Middle frontal gyrus (tissue), 1 donor: ENCODE measurements at regions not wholly inside any gene's neighbourhood (a gene's known extent, or its start where the extent isn't known, plus 50 kb on each side); places are given as distances from the start of the nearest gene placed in this dataset.
"Not testable (repeated sequence)": the region's sequence is repeated elsewhere in the genome, so short reads cannot be mapped to it uniquely, and the experiment has no call there.

Experiments
- DNase-seq: peaks from one replicate; pipeline ENCODE4 v3.0.0-alpha.2; 2015; ENCODE audit warnings: low spot score; ENCODE audit errors: extremely low spot score

DNA sequence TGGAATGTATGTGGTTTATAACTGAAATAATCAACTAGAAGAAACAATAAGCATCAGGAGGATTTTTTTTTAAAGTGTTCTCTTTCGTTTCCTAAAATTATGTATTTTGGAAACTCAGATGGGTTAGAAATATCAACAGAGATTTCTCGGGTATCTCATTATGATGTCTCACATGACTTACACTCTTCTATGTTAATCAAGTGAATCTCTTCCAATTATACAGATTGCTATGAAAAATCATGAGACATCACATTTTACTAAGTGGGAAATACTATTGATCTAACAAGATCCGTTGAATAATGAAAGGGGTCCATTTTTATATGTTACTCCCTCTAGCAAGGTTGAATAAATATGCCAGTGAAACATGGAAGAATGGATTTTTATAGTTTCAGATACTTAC lies 54.7 kb upstream of the NRIP1 start:
- DNase-seq = no peak

DNA sequence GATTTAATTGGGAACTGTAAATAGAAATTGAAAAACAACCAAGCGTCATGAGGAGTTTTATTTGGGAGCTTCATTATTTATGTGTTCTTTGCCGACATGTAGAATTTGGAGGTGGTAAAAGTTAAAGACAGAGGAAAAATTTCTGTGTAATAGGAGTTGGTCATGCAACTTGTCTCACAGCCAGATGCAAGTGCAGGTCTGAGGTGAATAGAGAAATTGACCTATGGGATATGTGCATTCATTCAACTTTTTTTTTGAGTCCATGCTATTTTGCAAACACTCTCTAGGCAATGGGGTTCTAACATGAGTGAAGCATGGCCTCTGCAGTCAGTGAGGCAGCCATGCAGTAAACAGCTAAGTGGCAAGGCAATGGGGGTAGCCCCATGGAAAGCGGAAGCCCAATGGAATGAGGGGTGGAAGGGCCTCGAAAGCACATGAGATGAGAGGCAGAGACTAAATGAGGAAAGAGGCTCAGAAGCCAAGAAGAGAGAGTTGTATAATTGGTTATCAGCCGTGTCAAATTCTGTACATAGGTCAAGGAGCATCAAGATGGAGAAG lies 56.4 kb upstream of the NRIP1 start:
- no peak for DNase-seq

DNA sequence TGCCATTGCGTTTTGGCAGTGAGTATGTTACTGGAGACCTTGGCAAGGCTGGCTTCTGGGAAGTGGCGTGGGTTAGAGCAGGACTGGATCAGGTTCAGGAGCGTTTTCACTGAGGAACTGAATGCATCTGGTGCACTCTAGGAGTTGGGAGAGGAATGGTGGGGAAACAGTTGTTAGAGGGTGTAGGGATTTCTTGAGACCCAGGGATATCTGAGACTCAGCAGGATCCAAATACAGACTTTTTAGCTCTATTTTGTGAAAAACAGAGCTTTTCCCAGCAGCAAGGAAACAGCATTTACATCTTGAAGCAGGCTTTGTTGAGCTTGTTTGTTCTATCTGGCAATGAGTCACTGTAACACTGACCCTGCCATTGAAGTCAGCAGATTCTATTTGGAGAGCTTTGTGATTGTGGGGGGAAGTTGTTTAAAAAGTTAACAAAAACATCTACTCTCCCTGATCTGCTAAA lies 56.9 kb upstream of the NRIP1 start:
- DNase-seq = no peak

DNA sequence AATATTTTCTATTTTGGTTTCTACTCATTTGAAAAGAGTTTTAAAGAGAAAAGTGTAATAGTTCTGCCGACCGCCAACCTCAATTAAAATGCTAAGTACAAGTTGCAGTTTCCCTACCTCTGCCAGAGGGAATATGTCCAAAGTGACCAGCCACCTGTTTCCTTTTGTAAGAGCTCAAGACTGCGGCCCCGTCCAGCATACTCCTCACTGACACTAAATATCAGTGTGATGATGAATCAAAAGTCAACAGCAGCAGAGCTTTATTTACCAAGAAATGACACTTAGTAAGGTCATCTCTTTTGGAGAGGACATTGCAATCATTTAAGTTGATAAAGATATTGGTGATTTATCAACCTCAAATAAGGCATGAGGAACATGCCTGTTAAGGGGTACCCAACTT lies 57.4 kb upstream of the NRIP1 start:
- DNase-seq = no peak

DNA sequence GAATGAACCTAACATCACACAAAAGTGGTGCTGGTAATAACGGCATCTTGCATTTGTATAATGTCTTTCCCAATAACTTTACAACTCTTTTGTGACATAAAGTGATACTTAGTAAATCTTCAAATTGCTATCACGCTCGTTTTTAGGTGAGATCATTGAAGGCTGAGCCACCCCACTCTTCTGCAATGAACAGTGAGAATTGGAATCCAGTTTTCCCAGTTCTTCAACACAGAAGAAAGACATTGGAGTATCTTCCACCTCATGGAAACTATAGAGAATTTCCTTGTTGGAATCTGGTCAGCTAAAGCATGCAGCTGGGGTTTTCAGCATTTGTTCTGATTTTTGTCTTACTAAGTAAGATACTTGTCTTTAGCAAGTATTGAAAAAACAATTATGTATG lies 59.9 kb upstream of the NRIP1 start:
- DNase-seq = no peak

DNA sequence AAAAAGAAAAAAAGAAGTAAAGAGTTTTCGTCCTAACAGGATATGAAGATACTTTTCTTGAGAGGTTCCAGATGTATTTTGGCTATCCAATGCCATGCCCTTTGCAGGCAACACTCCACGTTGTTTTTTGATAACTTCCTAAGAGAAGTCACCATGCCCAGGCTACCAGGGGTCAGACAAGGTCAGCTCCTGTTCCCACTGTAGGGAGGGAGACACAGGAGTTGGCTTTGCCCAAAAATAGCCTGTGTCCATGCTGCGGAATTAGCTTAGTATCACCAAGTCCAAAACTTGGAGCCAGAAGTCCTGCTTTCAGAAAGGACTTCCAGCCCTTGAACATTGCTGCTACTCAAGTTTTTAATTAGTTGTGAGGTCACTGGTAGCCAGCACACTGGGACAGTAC lies 62.1 kb upstream of the NRIP1 start:
- no peak for DNase-seq

DNA sequence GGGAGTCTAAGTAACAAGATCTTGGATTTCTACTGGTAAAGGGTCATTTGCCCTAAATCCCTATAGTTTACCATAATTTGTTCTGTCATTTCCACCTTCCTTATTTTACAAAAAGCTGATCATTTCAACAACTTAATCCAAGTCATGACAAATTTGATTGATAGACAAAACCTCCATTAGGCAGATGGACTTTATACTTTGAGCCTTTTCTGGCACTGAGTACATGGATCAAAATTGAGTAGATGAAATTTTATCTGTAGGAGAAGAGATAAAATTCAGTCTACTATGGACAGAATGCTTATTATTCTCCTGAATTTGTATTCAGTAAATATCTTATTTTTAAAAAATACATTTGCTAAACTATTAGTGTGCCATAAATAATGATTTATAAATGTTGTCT lies 62.6 kb upstream of the NRIP1 start:
- no peak for DNase-seq

DNA sequence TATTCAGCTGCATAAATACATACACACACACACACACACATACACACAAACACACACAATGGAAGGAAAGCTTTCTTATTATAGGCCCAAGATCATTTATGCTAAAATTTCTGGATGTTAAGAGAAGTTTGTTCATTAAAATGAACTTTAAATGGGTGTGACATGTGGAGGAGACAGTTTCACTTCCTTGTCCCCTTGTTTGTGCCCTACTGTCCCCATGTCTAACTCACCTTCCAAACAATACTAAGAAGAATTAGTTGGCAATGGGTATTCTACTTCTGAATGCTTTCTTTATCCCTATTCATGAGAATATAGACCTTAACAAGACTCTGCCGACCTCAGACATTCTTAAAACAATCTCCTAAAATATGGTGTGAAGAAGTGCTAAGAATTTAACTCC lies 63.5 kb upstream of the NRIP1 start:
- DNase-seq = no peak

DNA sequence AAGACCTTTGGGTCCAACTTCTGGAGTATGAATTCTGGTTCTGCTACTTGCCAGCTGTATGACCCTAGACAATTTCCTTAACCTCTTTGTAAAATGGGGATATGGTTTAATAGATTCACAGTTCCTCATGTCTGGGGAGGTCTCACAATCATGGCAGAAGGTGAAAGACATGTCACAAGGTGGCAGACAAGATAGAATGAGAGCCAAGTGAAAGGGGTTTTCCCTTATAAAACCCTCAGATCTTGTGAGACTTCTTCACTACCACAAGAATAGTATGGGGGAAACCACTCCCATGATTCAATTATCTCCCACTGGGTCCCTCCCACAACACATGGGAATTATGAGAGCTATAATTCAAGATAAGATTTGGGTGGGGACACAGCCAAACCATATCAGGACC lies 63.9 kb upstream of the NRIP1 start:
- not testable (repeated sequence) for DNase-seq

DNA sequence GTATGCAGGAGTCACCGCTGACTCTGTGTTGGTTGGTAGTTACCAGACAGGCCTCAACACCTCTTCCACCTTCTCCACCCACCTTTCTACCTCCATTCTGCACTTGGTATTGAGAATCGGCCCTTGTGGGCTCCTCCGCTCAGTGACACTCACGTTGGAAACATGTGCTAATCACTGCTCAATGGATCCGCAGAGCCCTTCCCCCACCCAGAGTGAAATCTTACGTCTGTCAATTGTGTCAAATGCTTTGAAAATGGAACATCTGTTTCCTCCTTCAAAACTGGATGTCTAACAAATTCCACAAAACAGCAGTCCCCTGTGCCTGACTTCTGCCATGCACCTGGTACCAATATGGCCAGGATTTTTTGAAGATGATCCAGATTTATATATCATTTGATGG lies 65.5 kb upstream of the NRIP1 start:
- DNase-seq = no peak

DNA sequence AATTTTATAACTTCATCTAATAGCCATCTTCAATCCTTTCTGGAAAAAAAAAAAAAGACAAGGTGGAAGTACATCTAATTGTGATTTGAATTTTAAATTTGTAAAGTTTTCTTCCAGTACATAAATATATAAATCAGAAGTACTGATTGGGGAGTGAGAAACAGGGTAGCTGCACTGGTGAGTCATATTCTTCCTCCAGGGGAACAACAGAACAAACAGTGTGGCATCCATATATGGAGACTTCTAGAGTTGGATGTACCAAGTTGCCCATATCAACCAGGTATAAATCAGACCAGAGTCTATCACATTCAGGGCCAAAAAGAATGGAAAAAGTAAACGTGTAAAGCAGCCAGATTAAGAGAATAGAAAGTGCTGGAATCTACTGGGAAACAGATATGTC lies 66.0 kb upstream of the NRIP1 start:
- DNase-seq = no peak

DNA sequence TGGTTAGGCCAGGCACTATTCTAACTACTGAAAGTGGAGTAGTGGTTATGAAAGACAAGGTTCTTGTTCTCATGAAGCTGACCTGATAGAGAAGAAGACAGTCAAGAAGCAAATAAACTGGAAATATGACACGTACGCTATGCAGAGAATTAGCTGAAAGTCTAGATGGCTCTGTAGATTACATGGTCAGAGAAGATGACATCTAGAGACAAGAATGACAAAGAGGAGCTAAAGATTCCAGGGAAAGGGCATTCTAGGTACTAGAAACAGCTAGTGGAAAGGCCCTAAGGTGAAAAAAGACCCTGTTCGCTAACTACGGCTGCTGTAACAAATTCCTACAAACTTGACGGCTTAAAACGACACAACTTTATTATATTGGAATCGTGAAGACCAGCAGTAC lies 68.0 kb upstream of the NRIP1 start:
- DNase-seq = no peak

DNA sequence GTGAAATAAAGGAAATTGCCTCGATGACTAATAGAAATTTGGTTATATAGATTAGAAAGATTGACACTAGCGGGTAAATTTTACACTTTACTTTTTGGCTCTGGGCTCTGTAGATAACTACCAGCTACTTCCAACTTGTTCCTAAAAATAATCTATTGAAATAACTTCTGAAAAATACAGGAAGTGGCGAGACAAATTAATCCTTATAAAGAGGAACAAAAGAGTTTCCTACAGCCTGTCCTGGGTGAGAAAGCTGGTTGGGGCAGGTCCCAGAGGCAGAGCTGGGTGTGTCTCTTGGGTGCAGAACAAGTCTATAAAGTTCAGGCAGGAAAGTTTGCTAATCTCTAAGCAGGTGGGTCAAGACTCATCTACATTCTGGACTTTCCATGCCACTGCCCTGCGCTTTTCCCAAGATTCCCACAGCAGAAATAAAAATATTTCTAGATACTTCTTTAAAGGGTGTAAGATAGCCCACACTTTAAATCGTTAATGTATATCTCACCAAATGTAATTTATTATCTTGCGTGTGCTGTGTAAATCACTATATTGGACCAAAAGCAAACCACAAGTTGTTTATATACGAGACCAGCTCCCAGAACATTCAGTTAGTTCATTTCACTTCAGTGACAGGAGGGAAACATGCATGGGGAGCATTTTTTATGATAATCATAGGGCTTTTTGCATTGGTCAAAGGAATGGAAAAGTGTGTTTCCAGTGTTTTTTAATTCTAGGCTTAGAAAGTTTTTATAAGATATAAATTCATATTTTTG lies 70.1 kb upstream of the NRIP1 start:
- no peak for DNase-seq

DNA sequence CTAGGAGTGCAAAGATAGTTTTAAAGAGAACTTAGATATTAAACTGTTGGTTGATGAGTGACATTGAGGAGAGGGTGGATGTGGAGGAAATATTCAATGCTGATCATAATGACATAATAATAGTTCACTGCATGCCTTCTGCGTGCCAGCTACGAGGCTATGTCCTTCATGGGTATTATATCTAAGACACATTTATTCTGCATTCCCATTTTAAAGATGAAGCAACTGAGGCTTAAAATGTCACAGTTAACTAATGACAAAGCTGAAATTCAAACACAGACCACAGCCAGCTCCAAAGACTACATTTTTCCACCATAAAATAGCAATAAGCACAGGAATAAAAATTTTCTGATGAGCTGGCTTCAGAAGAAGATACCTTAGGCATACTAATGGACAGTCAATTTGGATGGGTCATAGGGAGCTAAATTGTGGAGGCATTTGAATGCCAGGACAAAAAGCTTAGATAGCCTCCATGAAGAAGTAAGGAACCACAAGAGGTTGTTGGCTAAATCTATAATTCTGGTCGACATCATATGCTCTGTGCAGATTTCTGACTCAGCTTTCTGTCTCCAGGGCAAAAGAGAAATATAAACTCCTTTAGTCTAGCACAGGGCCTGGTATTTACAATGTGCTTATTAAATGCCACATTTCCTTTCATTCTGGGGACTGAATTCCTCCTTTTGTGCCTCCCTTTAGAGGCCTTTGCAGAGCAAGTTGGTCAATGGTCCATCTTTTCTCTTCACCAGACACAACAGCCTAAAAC lies 71.2 kb upstream of the NRIP1 start:
- DNase-seq = no peak

DNA sequence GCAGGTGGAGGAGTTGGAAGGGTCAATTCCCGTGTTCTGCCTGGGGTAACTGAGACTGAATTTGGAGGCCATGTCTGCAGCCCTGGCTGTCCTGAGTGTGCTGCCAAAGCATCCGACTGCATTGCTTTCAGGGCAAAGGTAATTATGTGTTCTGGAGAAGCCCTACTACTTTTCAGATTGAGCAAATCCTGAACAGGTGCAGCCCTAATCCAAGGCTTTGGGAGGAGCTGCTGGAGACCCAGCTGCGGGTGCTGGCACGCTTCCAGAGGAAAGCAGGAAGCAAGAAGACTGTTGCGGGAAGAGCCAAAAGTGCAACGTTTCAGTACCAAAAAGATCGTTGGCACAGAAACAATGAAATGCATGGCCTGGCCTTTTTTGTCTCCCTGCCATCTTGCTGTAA lies 73.7 kb upstream of the NRIP1 start:
- no peak for DNase-seq

DNA sequence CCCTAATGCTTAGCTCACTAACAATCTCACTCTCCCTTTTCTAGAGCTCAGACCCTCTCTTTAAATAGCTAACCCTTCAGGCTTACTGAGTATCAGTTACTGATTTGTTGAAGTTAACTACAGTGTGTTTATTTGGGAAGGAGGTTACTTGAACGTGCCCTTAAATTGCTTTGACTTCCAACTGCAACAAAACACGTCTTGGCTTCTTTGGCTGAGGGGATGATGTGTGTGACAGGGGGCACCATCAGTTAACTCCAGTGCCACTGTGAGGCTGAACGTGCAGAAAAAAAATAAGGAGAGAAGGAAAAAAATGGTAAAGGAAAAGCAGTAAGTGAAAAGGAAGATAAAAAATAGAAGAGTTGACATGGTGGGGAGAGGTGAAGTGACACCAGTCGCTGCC lies 75.1 kb upstream of the NRIP1 start:
- no peak for DNase-seq

DNA sequence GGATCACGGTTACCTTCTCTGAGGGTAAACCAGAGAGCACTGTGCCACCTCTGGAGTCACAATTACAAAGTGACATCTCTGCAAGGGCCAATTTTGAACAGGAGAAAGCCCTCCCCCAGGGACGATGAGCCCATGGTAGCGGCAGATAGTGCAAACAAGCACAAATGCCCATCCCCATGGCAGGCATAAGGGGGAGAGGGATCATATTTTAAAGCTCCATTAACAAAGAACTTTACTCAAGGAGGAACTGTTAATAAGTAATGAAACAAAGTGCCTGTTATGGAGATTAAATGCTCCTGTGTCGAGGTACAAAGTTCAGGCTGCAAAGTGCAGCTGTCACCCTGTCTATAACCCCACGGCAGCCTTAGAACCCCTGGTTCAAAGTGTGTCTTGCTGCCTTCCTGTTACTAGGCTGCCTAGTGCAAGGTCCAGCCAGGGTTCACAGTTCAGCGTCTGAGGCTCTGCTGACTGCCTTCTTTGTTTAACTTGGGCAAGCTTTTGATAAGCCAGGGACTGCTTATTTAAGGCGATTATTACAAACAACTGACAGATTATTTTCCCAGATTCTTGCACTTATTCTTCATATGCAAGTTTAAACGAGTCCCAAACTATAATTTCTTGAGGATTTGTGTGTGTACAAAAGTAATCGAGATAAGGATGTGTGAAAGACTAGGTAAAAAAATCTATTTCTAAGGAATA lies 75.7 kb upstream of the NRIP1 start:
- DNase-seq = no peak

DNA sequence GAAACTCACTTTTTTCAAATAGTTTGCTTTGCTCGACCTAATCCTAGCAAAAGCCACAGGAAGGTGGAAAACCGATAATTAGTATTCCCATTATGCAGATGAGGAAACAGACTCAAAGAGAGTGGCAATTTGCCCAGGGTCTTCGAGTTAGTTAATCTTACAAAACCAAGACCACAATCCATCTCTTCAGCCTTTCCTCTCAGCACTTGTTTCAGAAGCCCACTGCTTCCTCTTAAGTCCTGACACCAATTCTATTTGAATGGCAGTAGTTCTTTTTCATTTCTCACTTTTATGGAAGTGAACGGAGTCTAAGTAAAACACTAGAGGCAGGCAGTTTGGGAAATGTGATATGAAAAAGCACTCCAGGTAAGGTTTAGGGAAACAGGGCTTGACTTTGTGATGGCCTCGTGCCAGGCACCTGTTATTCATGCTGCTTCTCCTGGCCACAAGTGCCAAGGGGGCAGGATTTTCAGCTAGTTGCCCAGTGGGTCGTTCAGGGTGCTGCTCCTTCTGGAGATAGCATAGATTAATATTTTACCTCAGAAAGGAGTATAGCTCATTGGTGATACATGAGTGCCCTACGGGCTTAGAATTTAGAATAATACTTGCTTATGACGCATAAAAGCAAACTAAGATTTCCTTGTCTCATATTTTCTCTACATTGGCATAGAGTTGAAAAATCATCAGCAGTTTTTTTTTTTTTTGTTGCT lies 76.6 kb upstream of the NRIP1 start:
- DNase-seq = no peak

DNA sequence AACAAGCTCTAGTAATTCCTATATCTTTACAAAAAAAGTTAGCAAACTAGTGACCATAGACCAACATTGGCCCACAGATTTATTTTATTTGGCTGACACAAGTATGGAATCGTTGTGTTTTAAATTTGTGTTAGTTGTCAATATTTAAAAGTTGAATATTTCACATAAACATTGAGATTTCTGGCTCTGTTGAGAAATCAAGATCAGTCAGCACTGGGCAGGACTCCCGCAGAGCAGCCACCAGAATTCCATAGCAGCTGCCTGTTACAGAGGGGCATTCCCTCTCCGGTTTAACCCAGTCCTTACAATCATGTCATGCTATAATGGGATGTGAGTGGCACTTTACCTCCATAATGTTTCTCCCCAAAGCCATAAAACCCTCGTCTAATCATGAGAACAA lies 79.2 kb upstream of the NRIP1 start:
- no peak for DNase-seq

DNA sequence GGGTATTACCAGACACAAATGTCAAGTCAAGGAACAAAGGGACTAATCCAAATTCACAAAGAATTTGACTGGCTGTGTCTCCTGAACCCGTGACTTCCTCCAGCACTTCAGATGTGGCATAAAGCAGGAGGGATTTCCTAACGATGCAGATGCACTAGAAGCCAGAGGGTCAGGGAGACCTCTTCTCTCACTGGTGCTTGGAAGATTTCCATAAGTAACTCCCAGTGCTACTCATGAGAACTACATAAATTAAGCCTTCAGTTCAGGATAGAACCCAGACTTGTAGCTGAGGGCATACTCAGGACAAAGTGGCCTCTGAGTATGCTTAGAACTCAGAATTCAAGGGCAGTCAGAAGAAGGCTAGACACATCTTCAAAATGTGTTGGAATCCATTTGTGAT lies 83.6 kb upstream of the NRIP1 start:
- DNase-seq = no peak

DNA sequence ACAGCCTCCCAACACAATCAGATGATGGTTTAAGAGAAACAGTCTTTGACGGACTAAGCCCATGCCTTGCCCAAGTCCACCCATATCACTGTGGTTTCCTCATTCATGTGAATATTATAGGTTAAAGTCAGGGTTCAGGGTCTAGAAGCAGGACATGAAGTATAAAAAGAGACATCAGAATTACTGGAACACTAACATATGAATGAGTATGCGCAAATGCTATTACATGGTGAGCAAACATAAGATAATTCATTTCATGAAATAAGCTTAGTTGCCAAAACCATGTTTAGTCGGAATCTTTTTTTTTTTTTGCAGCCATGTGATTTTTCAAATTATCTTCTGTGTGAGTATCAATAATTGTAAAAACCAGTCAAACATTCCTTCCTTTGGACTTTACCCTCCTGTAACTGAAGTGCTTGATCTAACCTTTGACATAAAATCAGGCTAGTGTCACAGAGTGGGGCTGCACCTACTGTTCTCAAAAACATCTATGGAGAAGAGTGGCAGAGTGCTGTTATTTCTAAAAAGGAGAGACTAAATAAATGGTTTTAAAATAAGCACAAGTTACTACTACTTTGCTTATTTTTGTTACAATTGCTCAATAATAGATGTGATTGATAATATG lies 84.9 kb upstream of the NRIP1 start:
- DNase-seq = no peak
